RWPE2 (cell line): ENCODE measurements at regions not wholly inside any gene's neighbourhood (a gene's known extent, or its start where the extent isn't known, plus 50 kb on each side); places are given as distances from the start of the nearest gene placed in this dataset.

Experiments
- ATAC-seq: fragments of 200-7000 bp; cut with Tn5 transposase; 3 replicates; pipeline ENCODE4 v1.9.1; 2021; ENCODE audit warnings: low read depth
- DNase-seq: peaks from one replicate; pipeline ENCODE4 v3.0.0-alpha.2; 2020; ENCODE audit warnings: low spot score
- H3K27ac ChIP-seq: fragments of 450-650 bp; 2 replicates; pipeline ENCODE4 v1.5.1; 2017; ENCODE audit warnings: mild to moderate bottlenecking; ENCODE audit not compliant: poor library complexity, severe bottlenecking
- H3K27me3 ChIP-seq: fragments of 250-450 bp; sonication (Bioruptor Pico); 2 replicates; pipeline ENCODE4 v1.5.1; 2021; ENCODE audit warnings: mild to moderate bottlenecking, moderate library complexity; ENCODE audit not compliant: insufficient read depth, poor library complexity, severe bottlenecking
- H3K36me3 ChIP-seq: fragments of 250-450 bp; sonication (Bioruptor Pico); 2 replicates; pipeline ENCODE4 v1.5.1; 2020; ENCODE audit warnings: low read depth, mild to moderate bottlenecking, moderate library complexity
- H3K4me1 ChIP-seq: fragments of 250-450 bp; sonication (Bioruptor Pico); 2 replicates; pipeline ENCODE4 v1.5.1; 2021; ENCODE audit warnings: mild to moderate bottlenecking, moderate library complexity; ENCODE audit not compliant: insufficient read depth, poor library complexity, severe bottlenecking
- H3K4me3 ChIP-seq: fragments of 250-450 bp; sonication (Bioruptor Pico); 2 replicates; pipeline ENCODE4 v1.5.1; 2021; ENCODE audit warnings: mild to moderate bottlenecking, moderate library complexity; ENCODE audit not compliant: severe bottlenecking
- H3K9me3 ChIP-seq: fragments of 250-450 bp; sonication (Bioruptor Pico); 2 replicates; pipeline ENCODE4 v1.5.1; 2021; ENCODE audit warnings: mild to moderate bottlenecking, moderate library complexity; ENCODE audit not compliant: severe bottlenecking
- TF ChIP-seq, protein P1 (sequence below): fragments of 450-650 bp; IDR thresholded peaks from one replicate; pipeline ENCODE4 v1.5.1; 2017; ENCODE audit warnings: mild to moderate bottlenecking, moderate library complexity; ENCODE audit not compliant: poor library complexity, severe bottlenecking

DNA sequence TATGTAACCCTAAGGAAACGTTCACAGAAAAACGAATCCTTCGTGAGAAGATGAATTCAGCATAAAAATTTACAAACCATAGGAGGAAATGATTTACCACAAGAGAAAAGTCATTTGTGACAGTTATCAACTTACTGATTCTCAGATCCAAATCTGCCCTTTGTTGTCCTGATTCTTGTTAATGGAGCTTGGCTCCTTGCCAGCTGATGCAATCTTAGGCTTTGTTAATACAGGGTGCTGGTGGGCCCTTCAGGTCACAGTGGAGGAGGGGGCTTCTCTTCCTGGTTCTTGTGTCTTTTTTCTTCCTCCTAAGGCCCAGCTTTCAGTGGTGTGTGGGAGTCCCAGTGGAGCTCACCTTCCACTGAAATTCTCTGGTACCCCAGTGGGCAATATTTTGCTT, 108.4 kb upstream of the MAP3K7 start:
- TF ChIP-seq, protein P1, sequence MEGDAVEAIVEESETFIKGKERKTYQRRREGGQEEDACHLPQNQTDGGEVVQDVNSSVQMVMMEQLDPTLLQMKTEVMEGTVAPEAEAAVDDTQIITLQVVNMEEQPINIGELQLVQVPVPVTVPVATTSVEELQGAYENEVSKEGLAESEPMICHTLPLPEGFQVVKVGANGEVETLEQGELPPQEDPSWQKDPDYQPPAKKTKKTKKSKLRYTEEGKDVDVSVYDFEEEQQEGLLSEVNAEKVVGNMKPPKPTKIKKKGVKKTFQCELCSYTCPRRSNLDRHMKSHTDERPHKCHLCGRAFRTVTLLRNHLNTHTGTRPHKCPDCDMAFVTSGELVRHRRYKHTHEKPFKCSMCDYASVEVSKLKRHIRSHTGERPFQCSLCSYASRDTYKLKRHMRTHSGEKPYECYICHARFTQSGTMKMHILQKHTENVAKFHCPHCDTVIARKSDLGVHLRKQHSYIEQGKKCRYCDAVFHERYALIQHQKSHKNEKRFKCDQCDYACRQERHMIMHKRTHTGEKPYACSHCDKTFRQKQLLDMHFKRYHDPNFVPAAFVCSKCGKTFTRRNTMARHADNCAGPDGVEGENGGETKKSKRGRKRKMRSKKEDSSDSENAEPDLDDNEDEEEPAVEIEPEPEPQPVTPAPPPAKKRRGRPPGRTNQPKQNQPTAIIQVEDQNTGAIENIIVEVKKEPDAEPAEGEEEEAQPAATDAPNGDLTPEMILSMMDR: no peak
- H3K27ac ChIP-seq: no peak overlapping the region
- no peak for DNase-seq

DNA sequence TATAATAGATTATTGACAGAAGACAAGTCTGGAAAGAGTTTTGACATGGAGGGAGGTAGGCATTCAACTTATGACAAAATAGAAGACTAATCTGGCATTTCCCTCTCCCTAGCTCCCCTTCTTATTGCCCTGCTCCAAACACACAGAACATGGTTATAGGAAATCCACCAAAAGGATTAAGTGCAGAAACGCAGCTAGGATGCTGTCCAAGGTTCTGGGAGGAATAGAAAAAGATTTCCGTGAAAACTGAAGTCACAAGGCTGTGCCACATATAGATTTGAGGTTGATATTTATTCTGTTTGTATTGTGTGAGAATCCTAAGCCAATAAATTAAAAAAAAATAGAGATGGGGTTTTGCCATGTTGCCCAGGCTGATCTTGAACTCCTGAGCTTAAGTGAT, 107.9 kb upstream of the MAP3K7 start:
- TF ChIP-seq, protein P1: no peak
- Histone ChIP-seq H3K27ac (no peak overlapping the region), H3K4me1 (no peaks in the 10 kb centered on the region), H3K4me3 (no peak overlapping the region), H3K27me3 (peaks cover 4% of the 10 kb centered on the region), H3K36me3 (no peaks in the 10 kb centered on the region), H3K9me3 (no peaks in the 10 kb centered on the region)
- DNase-seq: no peak
- no peak for ATAC-seq

More for the DNA sequence above, 108.4 kb upstream of the MAP3K7 start:
- ATAC-seq: no peak
- no peak overlapping the region for H3K4me3 ChIP-seq
- peaks cover 4% of the 10 kb centered on the region for H3K27me3 ChIP-seq
- H3K9me3 ChIP-seq: no peaks in the 10 kb centered on the region
- H3K4me1 ChIP-seq: no peaks in the 10 kb centered on the region
- no peaks in the 10 kb centered on the region for H3K36me3 ChIP-seq

DNA sequence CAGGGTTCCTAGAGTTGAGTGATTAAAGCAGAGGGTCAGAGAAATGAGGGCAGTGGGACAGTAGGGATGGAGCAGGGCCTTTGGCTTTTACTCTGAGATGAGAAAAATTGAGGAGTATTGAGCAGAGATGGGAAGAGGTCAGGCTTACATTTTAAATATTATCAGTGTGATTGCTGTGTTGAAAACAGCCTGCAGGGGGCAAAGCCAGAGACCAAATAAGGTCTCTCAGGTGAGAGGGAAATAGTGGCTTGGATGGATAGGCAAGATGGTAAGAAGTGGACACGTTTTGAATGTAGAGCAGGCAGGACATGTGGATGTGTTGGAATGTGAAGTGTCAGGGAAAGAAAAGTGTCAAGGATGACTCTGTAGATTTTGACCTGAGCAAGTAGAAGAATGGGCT, 105.0 kb upstream of the MAP3K7 start:
- TF ChIP-seq, protein P1: peak; percentile 17
- no peaks in the 10 kb centered on the region for H3K36me3 ChIP-seq
- no peak overlapping the region for H3K4me3 ChIP-seq
- DNase-seq (no peak), ATAC-seq (no peak)
- H3K9me3 ChIP-seq: no peaks in the 10 kb centered on the region
- no peaks in the 10 kb centered on the region for H3K4me1 ChIP-seq
- no peak overlapping the region for H3K27ac ChIP-seq
- no peaks in the 10 kb centered on the region for H3K27me3 ChIP-seq

DNA sequence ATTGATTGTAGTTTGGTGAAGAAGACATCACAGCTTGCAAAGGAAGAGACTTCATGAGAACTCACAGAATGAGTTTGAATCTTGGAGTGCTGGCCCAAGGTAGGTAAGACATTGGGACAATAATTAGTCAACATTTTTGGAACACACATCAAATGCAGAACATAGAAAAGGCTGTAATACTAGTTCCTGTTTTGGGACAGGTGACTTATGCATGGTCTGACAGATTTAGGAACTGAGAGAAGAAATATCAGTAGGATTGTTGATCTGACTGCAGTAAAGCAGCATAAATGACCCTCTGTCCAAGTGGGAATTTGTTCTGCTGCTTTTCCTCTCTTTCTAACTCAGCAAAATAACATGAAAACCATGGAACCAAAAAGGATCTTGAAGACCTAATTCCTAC, 102.3 kb upstream of the MAP3K7 start:
- ATAC-seq (no peak), DNase-seq (no peak)
- no peaks in the 10 kb centered on the region for H3K36me3 ChIP-seq
- no peak overlapping the region for H3K4me3 ChIP-seq
- TF ChIP-seq, protein P1: no peak
- H3K27me3 ChIP-seq: no peaks in the 10 kb centered on the region
- no peaks in the 10 kb centered on the region for H3K4me1 ChIP-seq
- H3K9me3 ChIP-seq: no peaks in the 10 kb centered on the region
- no peak overlapping the region for H3K27ac ChIP-seq

DNA sequence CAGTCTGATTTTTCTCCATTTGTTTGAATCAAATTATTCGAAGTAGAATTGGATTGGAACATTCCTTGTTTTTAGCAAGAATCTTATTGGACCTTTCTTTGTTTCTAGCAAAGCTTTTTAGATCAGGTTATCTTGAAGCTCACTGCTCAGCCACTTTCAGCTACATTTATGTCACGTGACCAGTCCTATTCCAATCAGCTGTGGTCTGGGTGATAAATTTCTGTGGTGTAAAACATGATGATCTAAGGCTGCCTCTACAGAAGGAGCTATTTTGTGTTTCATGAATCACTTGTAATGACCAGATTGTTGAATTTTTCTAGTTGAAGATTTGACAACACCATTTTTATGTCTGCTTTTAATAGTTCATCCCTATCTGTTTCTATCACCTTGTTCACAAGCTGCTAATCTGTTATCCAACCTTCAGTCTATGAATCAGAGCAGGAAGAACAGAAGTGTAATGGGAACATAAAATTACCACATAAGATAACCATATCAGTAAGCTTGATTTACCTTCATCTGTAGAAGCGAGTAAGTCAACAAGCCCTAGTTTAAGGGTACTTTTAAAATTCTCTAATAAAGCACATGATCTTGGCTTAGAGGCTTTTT, 101.0 kb upstream of the MAP3K7 start:
- Histone ChIP-seq H3K4me1 (no peaks in the 10 kb centered on the region), H3K9me3 (no peaks in the 10 kb centered on the region), H3K36me3 (no peaks in the 10 kb centered on the region), H3K27me3 (no peaks in the 10 kb centered on the region), H3K27ac (no peak overlapping the region), H3K4me3 (no peak overlapping the region)
- DNase-seq: no peak
- no peak for ATAC-seq
- TF ChIP-seq, protein P1: no peak
